Stimulated activated CD8-positive, alpha-beta memory T cell treated with anti-CD3 and anti-CD28 coated beads, Interleukin-7, amount 100 ng/mL, for 48 hours (primary cell): ENCODE measurements at regions not wholly inside any gene's neighbourhood (a gene's known extent, or its start where the extent isn't known, plus 50 kb on each side); places are given as distances from the start of the nearest gene placed in this dataset.

Source experiments
- DNase-seq, 2 donors: peaks; one replicate each; pipeline ENCODE4 v3.0.0-alpha.2; 2020; ENCODE audit warnings: low read depth in 1 of 2; ENCODE audit errors: extremely low read depth in 1 of 2

- no peak for DNase-seq
These were observed 85.6 kb downstream of the SOX9 start for GRCh38 chr17:72206376-72206775.

GRCh38 chr17:72208832-72209231 is 88.0 kb downstream of the SOX9 start:
- DNase-seq = no peak

- no peak for DNase-seq
These were observed 91.2 kb downstream of the SOX9 start for GRCh38 chr17:72212041-72212440.

GRCh38 chr17:72215490-72215889 is 94.7 kb downstream of the SOX9 start:
- no peak for DNase-seq

- no peak for DNase-seq
These were observed 95.1 kb downstream of the SOX9 start for GRCh38 chr17:72215928-72216327.

- DNase-seq = no peak
These were observed 98.5 kb downstream of the SOX9 start for GRCh38 chr17:72219137-72219823.

- DNase-seq = no peak
These were observed 99.1 kb downstream of the SOX9 start for GRCh38 chr17:72219824-72220493.

GRCh38 chr17:72222661-72223380 is 102.0 kb downstream of the SOX9 start:
- no peak for DNase-seq

- DNase-seq = no peak
These were observed 103.1 kb downstream of the SOX9 start for GRCh38 chr17:72223866-72224291.

GRCh38 chr17:72226322-72226721 is 105.5 kb downstream of the SOX9 start:
- no peak for DNase-seq

- DNase-seq = no peak
These were observed 113.2 kb downstream of the SOX9 start for GRCh38 chr17:72233986-72234385.

GRCh38 chr17:72234985-72235384 is 114.2 kb downstream of the SOX9 start:
- DNase-seq = no peak

- DNase-seq = no peak
These were observed 116.3 kb downstream of the SOX9 start for GRCh38 chr17:72236980-72237633.

GRCh38 chr17:72238157-72238673 is 117.4 kb downstream of the SOX9 start:
- DNase-seq = no peak

- no peak for DNase-seq
These were observed 118.7 kb downstream of the SOX9 start for GRCh38 chr17:72239548-72239947.

GRCh38 chr17:72240333-72240732 is 119.5 kb downstream of the SOX9 start:
- DNase-seq = no peak

GRCh38 chr17:72244494-72244893 is 123.7 kb downstream of the SOX9 start:
- no peak for DNase-seq

GRCh38 chr17:72244956-72245355 is 124.1 kb downstream of the SOX9 start:
- DNase-seq = no peak

- DNase-seq = no peak
These were observed 128.6 kb downstream of the SOX9 start for GRCh38 chr17:72249441-72249840.

GRCh38 chr17:72250206-72250605 is 129.4 kb downstream of the SOX9 start:
- no peak for DNase-seq

GRCh38 chr17:72253597-72253996 is 132.8 kb downstream of the SOX9 start:
- no peak for DNase-seq
